H1 (cell line): ENCODE measurements at regions not wholly inside any gene's neighbourhood (a gene's known extent, or its start where the extent isn't known, plus 50 kb on each side); places are given as distances from the start of the nearest gene placed in this dataset.

Source experiments
- KDM1A ChIP-seq: fragments of 200-600, 300-600 bp; sonication (generic); IDR thresholded peaks from 2 replicates; pipeline ENCODE4 v1.7.1; 2016; ENCODE audit warnings: mild to moderate bottlenecking, low read length, borderline replicate concordance
- NRF1 ChIP-seq: IDR thresholded peaks from 2 replicates; pipeline ENCODE4 v1.6.1; 2011; ENCODE audit warnings: mild to moderate bottlenecking, low read depth, low read length, improper control_type of control experiment

DNA sequence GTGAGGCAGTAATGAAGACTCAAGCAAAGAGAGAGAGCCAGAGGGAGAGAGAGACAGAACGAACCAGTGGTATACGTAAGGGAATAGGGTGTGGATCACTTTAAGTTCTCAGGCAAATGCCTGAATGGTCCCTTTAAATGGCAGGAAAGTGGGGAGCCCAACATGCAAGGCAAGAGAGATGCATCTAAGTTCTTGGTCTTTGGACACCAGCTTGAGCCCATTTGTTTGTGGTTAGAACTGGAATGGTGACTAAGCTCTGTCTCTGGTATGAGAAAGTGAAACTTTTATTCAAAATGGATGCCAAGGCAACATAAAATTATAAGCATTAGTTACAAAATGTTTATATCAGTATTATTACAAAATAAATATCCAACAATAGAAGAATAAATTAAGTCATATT lies 192.2 kb upstream of the ALG10 start (continued):
- TF ChIP-seq NRF1 (no peak), KDM1A (no peak)
